HG03066 (cell line): ENCODE measurements at regions not wholly inside any gene's neighbourhood (a gene's known extent, or its start where the extent isn't known, plus 50 kb on each side); places are given as distances from the start of the nearest gene placed in this dataset.

Experiments used
- ATAC-seq: cut with Tn5 transposase; IDR thresholded peaks from one replicate; pipeline ENCODE4 v1.9.1; 2021; ENCODE audit warnings: low read depth; ENCODE audit not compliant: unreplicated experiment

GRCh38 chr20:60304931-60305330 lies 346.7 kb downstream of the CDH26 start:
- no peak for ATAC-seq

GRCh38 chr20:60306105-60306504 lies 347.9 kb downstream of the CDH26 start:
- no peak for ATAC-seq

GRCh38 chr20:60306551-60306950 lies 348.3 kb downstream of the CDH26 start:
- no peak for ATAC-seq

- ATAC-seq = no peak
Observed at GRCh38 chr20:60310560-60311349, 352.5 kb downstream of the CDH26 start.

GRCh38 chr20:60313191-60313590 lies 355.0 kb downstream of the CDH26 start:
- no peak for ATAC-seq

GRCh38 chr20:60313614-60314013 lies 355.4 kb downstream of the CDH26 start:
- ATAC-seq = no peak

- ATAC-seq = no peak
Observed at GRCh38 chr20:60314727-60315126, 356.5 kb downstream of the CDH26 start.

GRCh38 chr20:60316476-60317158 lies 358.4 kb downstream of the CDH26 start:
- no peak for ATAC-seq

- ATAC-seq = no peak
Observed at GRCh38 chr20:60317401-60317800, 359.2 kb downstream of the CDH26 start.

- no peak for ATAC-seq
Observed at GRCh38 chr20:60321601-60322000, 363.4 kb downstream of the CDH26 start.

GRCh38 chr20:60326821-60327220 lies 368.6 kb downstream of the CDH26 start:
- no peak for ATAC-seq

- no peak for ATAC-seq
Observed at GRCh38 chr20:60327971-60328660, 369.9 kb downstream of the CDH26 start.

GRCh38 chr20:60330461-60330860 lies 372.2 kb downstream of the CDH26 start:
- no peak for ATAC-seq

GRCh38 chr20:60331688-60332300 lies 373.6 kb downstream of the CDH26 start:
- ATAC-seq = no peak

- no peak for ATAC-seq
Observed at GRCh38 chr20:60332523-60332922, 374.3 kb downstream of the CDH26 start.

GRCh38 chr20:60334911-60335310 lies 376.7 kb downstream of the CDH26 start:
- no peak for ATAC-seq

GRCh38 chr20:60338556-60338955 lies 380.3 kb downstream of the CDH26 start:
- no peak for ATAC-seq

- ATAC-seq = no peak
Observed at GRCh38 chr20:60339738-60340137, 381.5 kb downstream of the CDH26 start.

GRCh38 chr20:60340232-60340631 lies 382.0 kb downstream of the CDH26 start:
- ATAC-seq = no peak

GRCh38 chr20:60341062-60341461 lies 382.8 kb downstream of the CDH26 start:
- ATAC-seq = no peak

GRCh38 chr20:60345106-60345505 lies 386.9 kb downstream of the CDH26 start:
- ATAC-seq = no peak
